Mesenchymal stem cell (in vitro differentiated cells and primary cell): ENCODE measurements at regions not wholly inside any gene's neighbourhood (a gene's known extent, or its start where the extent isn't known, plus 50 kb on each side); places are given as distances from the start of the nearest gene placed in this dataset.

Source experiments
- DNase-seq: peaks from one replicate; pipeline ENCODE4 v3.0.0-alpha.2; 2013
- H2AFZ ChIP-seq: one replicate; pipeline ENCODE4 v1.6.1; 2013; ENCODE audit warnings: low read depth, mild to moderate bottlenecking, control low read depth, inconsistent platforms, low read length, moderate library complexity
- H2AK5ac ChIP-seq: 2 replicates; pipeline ENCODE4 v1.6.1; 2013; ENCODE audit warnings: low read length, moderate library complexity, mild to moderate bottlenecking, inconsistent platforms; ENCODE audit not compliant: severe bottlenecking
- H2BK120ac ChIP-seq: one replicate; pipeline ENCODE4 v1.6.1; 2013; ENCODE audit warnings: low read depth, mild to moderate bottlenecking, inconsistent platforms, low read length, moderate library complexity
- H2BK12ac ChIP-seq, 2 experiments: one replicate each; pipeline ENCODE4 v1.6.1; 2013; ENCODE audit warnings: inconsistent platforms in 2 of 2, low read length in 2 of 2, mild to moderate bottlenecking in 2 of 2, moderate library complexity in 2 of 2, control low read depth in 1 of 2
- H2BK15ac ChIP-seq: one replicate; pipeline ENCODE4 v1.6.1; 2013; ENCODE audit warnings: mild to moderate bottlenecking, low read depth, inconsistent platforms; ENCODE audit not compliant: poor library complexity, severe bottlenecking
- H2BK5ac ChIP-seq: 2 replicates; pipeline ENCODE4 v1.6.1; 2013; ENCODE audit warnings: low read depth, mild to moderate bottlenecking, low read length, control low read depth, inconsistent platforms; ENCODE audit not compliant: poor library complexity, severe bottlenecking
- H3K14ac ChIP-seq, 2 experiments: one replicate each; pipeline ENCODE4 v1.6.1; 2013; ENCODE audit warnings: inconsistent platforms in 2 of 2, low read length in 2 of 2, control low read depth in 1 of 2, mild to moderate bottlenecking in 1 of 2, moderate library complexity in 1 of 2
- H3K18ac ChIP-seq, 2 experiments: one replicate each; pipeline ENCODE4 v1.6.1; 2013; ENCODE audit warnings: inconsistent platforms in 2 of 2, low read length in 2 of 2, control low read depth in 1 of 2, low read depth in 1 of 2, mild to moderate bottlenecking in 1 of 2
- H3K23ac ChIP-seq, 2 experiments: one replicate each; pipeline ENCODE4 v1.6.1; 2013; ENCODE audit warnings: inconsistent platforms in 2 of 2, low read length in 2 of 2, mild to moderate bottlenecking in 2 of 2, moderate library complexity in 2 of 2, control low read depth in 1 of 2
- H3K27ac ChIP-seq: 2 replicates; pipeline ENCODE4 v1.5.1; 2013; ENCODE audit warnings: mild to moderate bottlenecking, moderate library complexity, low read length, control low read depth, inconsistent platforms; ENCODE audit not compliant: poor library complexity, severe bottlenecking
- H3K27me3 ChIP-seq, 2 experiments: 2 replicates each; pipeline versions ENCODE4 v1.6.1 to v1.7.0; 2013; ENCODE audit warnings: low read length in 2 of 2, mild to moderate bottlenecking in 2 of 2, moderate library complexity in 2 of 2, control low read depth in 1 of 2, inconsistent platforms in 1 of 2; ENCODE audit not compliant: control insufficient read depth in 1 of 2, insufficient read depth in 1 of 2
- H3K36me3 ChIP-seq, 2 experiments: 2 replicates each; pipeline versions ENCODE4 v1.6.1 to v1.7.0; 2013; ENCODE audit warnings: low read length in 2 of 2, control low read depth in 1 of 2, inconsistent platforms in 1 of 2, low read depth in 1 of 2, mild to moderate bottlenecking in 1 of 2; ENCODE audit not compliant: insufficient read depth in 2 of 2, control insufficient read depth in 1 of 2
- H3K4ac ChIP-seq, 2 experiments: one replicate each; pipeline ENCODE4 v1.6.1; 2013; ENCODE audit warnings: inconsistent platforms in 2 of 2, low read length in 2 of 2, mild to moderate bottlenecking in 2 of 2, moderate library complexity in 2 of 2, control low read depth in 1 of 2, low read depth in 1 of 2
- H3K4me1 ChIP-seq: 2 replicates; pipeline ENCODE4 v1.6.1; 2013; ENCODE audit warnings: low read depth, low read length, control low read depth; ENCODE audit not compliant: control insufficient read depth, insufficient read depth
- H3K4me2 ChIP-seq: 2 replicates; pipeline ENCODE4 v1.6.1; 2013; ENCODE audit warnings: low read length, mild to moderate bottlenecking, inconsistent platforms; ENCODE audit not compliant: poor library complexity, severe bottlenecking
- H3K4me3 ChIP-seq, 2 experiments: 2 replicates each; pipeline versions ENCODE4 v1.5.1 to v1.7.0; 2013; ENCODE audit warnings: low read length in 2 of 2, mild to moderate bottlenecking in 2 of 2, control low read depth in 1 of 2, low read depth in 1 of 2; ENCODE audit not compliant: insufficient read depth in 1 of 2
- H3K79me1 ChIP-seq: replicated peaks from 2 replicates; pipeline ENCODE4 v1.6.1; 2013; ENCODE audit warnings: mild to moderate bottlenecking, control low read depth, low read length, inconsistent platforms; ENCODE audit not compliant: poor library complexity, severe bottlenecking
- H3K9ac ChIP-seq: 2 replicates; pipeline ENCODE4 v1.7.0; 2013; ENCODE audit warnings: mild to moderate bottlenecking, low read length, moderate library complexity
- H3K9me3 ChIP-seq: 2 replicates; pipeline ENCODE4 v1.7.0; 2013; ENCODE audit warnings: mild to moderate bottlenecking, low read length; ENCODE audit not compliant: control insufficient read depth
- H4K8ac ChIP-seq: one replicate; pipeline ENCODE4 v1.6.1; 2013; ENCODE audit warnings: inconsistent platforms, mild to moderate bottlenecking, low read length, moderate library complexity
- H4K91ac ChIP-seq: one replicate; pipeline ENCODE4 v1.6.1; 2013; ENCODE audit warnings: mild to moderate bottlenecking, low read length, inconsistent platforms
- WGBS: methylation state at CpG from one replicate; pipeline ENCODE4 v1.1.7; 2013; ENCODE audit warnings: mixed read lengths; 5-methylcytosine and 5-hydroxymethylcytosine counted together

GRCh38 chr2:57558312-57558711 is 488.3 kb upstream of the VRK2 start:
- H3K79me1 ChIP-seq, result no peaks in the 10 kb centered on the region
- 96% methylated on average over 3 of the region's 5 CpGs for WGBS
- no peak overlapping the region for H2AK5ac ChIP-seq
- H3K4me2 ChIP-seq, result no peak overlapping the region
- H3K14ac ChIP-seq, result no peak overlapping the region
- H2BK12ac ChIP-seq, result no peak overlapping the region
- no peak overlapping the region for H2AFZ ChIP-seq
- no peaks in the 10 kb centered on the region for H3K36me3 ChIP-seq
- no peak overlapping the region for H3K4ac ChIP-seq
- H4K91ac ChIP-seq, result no peak overlapping the region
- H3K9ac ChIP-seq, result no peak overlapping the region
- H2BK15ac ChIP-seq, result no peak overlapping the region
- H2BK5ac ChIP-seq, result no peak overlapping the region
- no peaks in the 10 kb centered on the region for H3K4me1 ChIP-seq
- H3K27me3 ChIP-seq, result no peaks in the 10 kb centered on the region
- no peak overlapping the region for H3K18ac ChIP-seq
- no peak overlapping the region for H2BK120ac ChIP-seq
- no peak overlapping the region for H3K27ac ChIP-seq
- H3K4me3 ChIP-seq, result no peak overlapping the region
- H3K23ac ChIP-seq, result no peak overlapping the region
- H4K8ac ChIP-seq, result no peak overlapping the region
- no peak for DNase-seq
- peaks cover 7% of the 10 kb centered on the region for H3K9me3 ChIP-seq

DNA sequence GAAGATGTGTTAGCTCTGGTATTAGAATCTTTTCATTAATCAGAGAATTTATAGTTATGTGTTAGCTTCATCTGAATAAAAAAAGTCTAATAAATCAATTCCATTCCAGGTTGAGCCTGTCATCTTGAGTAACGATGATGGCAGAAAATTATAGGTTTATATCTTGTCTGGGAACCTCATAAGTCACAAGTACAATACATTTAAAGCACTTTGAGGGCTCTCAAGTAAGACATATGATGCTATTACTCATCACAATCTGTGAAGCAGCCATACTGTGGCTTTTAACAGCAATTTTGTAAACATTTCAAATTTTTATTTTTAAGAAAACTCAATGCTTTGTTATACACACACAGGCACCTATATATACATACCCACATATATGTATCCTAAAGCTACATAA is 484.1 kb upstream of the VRK2 start:
- Histone ChIP-seq H3K23ac (no peak overlapping the region), H3K18ac (no peak overlapping the region), H4K91ac (no peak overlapping the region), H2BK15ac (no peak overlapping the region), H3K4ac (no peak overlapping the region), H2BK120ac (no peak overlapping the region), H3K4me1 (no peaks in the 10 kb centered on the region), H3K9me3 (no peaks in the 10 kb centered on the region), H3K14ac (no peak overlapping the region), H2BK5ac (no peak overlapping the region), H2AK5ac (no peak overlapping the region), H4K8ac (no peak overlapping the region), H3K79me1 (no peaks in the 10 kb centered on the region), H2BK12ac (no peak overlapping the region), H3K27me3 (no peaks in the 10 kb centered on the region), H2AFZ (no peak overlapping the region), H3K27ac (no peak overlapping the region), H3K9ac (no peak overlapping the region), H3K4me2 (no peak overlapping the region), H3K4me3 (no peak overlapping the region), H3K36me3 (no peaks in the 10 kb centered on the region)
- WGBS, result no CpG with 5 or more reads among the region's 1 CpG
- no peak for DNase-seq

DNA sequence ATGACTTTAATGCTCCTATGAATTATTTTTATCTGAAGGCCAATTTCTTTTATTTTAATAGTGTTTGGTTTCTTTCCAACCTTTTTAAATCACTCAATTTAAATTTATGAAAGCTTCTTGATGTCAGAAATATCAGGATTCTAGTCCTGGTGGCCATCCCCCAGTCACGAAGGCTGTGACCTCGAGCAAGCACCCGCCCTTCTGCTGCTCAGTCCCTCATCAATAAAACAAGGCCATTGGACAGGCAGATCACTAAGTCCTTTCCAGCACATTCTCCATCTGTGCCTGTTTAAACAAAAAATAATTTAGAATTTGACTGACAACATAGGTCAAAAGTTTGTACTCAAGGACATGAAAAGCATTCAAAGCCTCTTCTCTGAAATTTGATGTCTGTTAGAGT is 483.6 kb upstream of the VRK2 start:
- Histone ChIP-seq H2AK5ac (no peak overlapping the region), H2BK12ac (no peak overlapping the region), H3K9me3 (no peaks in the 10 kb centered on the region), H2BK15ac (no peak overlapping the region), H3K27ac (no peak overlapping the region), H3K9ac (no peak overlapping the region), H3K14ac (no peak overlapping the region), H3K4ac (no peak overlapping the region), H3K27me3 (no peaks in the 10 kb centered on the region), H3K4me2 (no peak overlapping the region), H3K4me3 (no peak overlapping the region), H3K4me1 (no peaks in the 10 kb centered on the region), H2BK120ac (no peak overlapping the region), H4K91ac (no peak overlapping the region), H2BK5ac (no peak overlapping the region), H4K8ac (no peak overlapping the region), H2AFZ (no peak overlapping the region), H3K23ac (no peak overlapping the region), H3K18ac (no peak overlapping the region), H3K79me1 (no peaks in the 10 kb centered on the region), H3K36me3 (no peaks in the 10 kb centered on the region)
- 80% methylated on average over 3 of the region's 3 CpGs for WGBS
- DNase-seq, result no peak

DNA sequence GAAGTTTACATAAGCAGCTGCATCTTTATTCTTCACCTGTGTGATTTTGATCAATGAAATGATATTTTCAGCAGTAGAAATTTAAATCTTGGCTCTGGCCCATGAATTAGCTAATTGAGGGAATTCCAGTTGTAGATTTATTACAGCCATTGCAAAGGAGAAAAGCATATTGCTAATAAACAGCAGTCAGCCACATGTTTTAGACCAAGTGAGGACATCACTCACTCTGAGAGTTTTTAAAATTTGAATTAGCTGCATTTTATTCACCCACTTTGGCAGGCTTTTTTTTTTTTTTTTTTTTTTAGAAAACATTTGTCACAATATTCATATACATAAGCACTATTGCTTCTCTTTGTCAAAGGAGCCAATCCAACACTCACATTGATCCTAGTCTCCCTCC is 479.4 kb upstream of the VRK2 start:
- Histone ChIP-seq H3K23ac (no peak overlapping the region), H3K14ac (no peak overlapping the region), H2AFZ (no peak overlapping the region), H4K8ac (no peak overlapping the region), H3K9me3 (no peaks in the 10 kb centered on the region), H2BK5ac (no peak overlapping the region), H3K79me1 (no peaks in the 10 kb centered on the region), H2BK120ac (no peak overlapping the region), H3K4me3 (no peak overlapping the region), H4K91ac (no peak overlapping the region), H3K18ac (no peak overlapping the region), H2AK5ac (no peak overlapping the region), H3K36me3 (no peaks in the 10 kb centered on the region), H2BK15ac (no peak overlapping the region), H3K4ac (no peak overlapping the region), H3K27me3 (no peaks in the 10 kb centered on the region), H3K9ac (no peak overlapping the region), H2BK12ac (no peak overlapping the region), H3K27ac (no peak overlapping the region), H3K4me2 (no peak overlapping the region), H3K4me1 (no peaks in the 10 kb centered on the region)
- DNase-seq, result no peak
